Neural progenitor cell (in vitro differentiated cells): ENCODE measurements at regions not wholly inside any gene's neighbourhood (a gene's known extent, or its start where the extent isn't known, plus 50 kb on each side); places are given as distances from the start of the nearest gene placed in this dataset.

Experiments
- DNase-seq: peaks from one replicate; pipeline ENCODE4 v3.0.0-alpha.2; 2016; ENCODE audit warnings: low spot score
- H2AFZ ChIP-seq: fragments of 200-600 bp; sonication (generic); replicated peaks from 2 replicates; pipeline ENCODE4 v1.6.1; 2016; ENCODE audit warnings: antibody characterized with exemption
- H3F3A ChIP-seq: fragments of 200-600 bp; sonication (generic); 2 replicates; pipeline ENCODE4 v1.6.1; 2016; ENCODE audit warnings: antibody characterized with exemption, low read depth
- H3K27ac ChIP-seq: fragments of 200-600 bp; sonication (generic); 2 replicates; pipeline ENCODE4 v1.5.1; 2016; ENCODE audit warnings: mild to moderate bottlenecking
- H3K27me3 ChIP-seq: fragments of 200-600 bp; sonication (generic); 2 replicates; pipeline ENCODE4 v1.6.1; 2016; ENCODE audit warnings: mild to moderate bottlenecking, moderate library complexity
- H3K36me3 ChIP-seq: fragments of 200-600 bp; sonication (generic); 2 replicates; pipeline ENCODE4 v1.5.1; 2016
- H3K4me1 ChIP-seq: fragments of 200-600 bp; sonication (generic); 2 replicates; pipeline ENCODE4 v1.6.1; 2016; ENCODE audit warnings: mixed run types
- H3K4me2 ChIP-seq: fragments of 200-600 bp; sonication (generic); 2 replicates; pipeline ENCODE4 v1.6.1; 2016
- H3K4me3 ChIP-seq: fragments of 200-600 bp; sonication (generic); 2 replicates; pipeline ENCODE4 v1.5.1; 2016
- H3K79me2 ChIP-seq: fragments of 200-600 bp; sonication (generic); 2 replicates; pipeline ENCODE4 v1.6.1; 2016; ENCODE audit warnings: low read depth
- H3K9ac ChIP-seq: fragments of 200-600 bp; sonication (generic); 2 replicates; pipeline ENCODE4 v1.6.1; 2016
- H3K9me3 ChIP-seq: fragments of 200-600 bp; sonication (generic); 2 replicates; pipeline ENCODE4 v1.5.1; 2016; ENCODE audit warnings: low read depth
- H4K20me1 ChIP-seq: fragments of 200-600 bp; sonication (generic); 2 replicates; pipeline ENCODE4 v1.6.1; 2016; ENCODE audit warnings: low read depth
- H3K27ac Mint-ChIP-seq: 3 replicates; pipeline ENCODE4 v1.8.0; 2021; ENCODE audit warnings: mixed read lengths
- H3K27me3 Mint-ChIP-seq: 2 replicates; pipeline ENCODE4 v1.8.0; 2022; ENCODE audit warnings: low read depth, mild to moderate bottlenecking, inconsistent platforms, moderate library complexity, mixed read lengths; ENCODE audit not compliant: insufficient read depth
- H3K36me3 Mint-ChIP-seq: 3 replicates; pipeline ENCODE4 v1.8.0; 2021; ENCODE audit warnings: mixed read lengths
- H3K4me1 Mint-ChIP-seq: 3 replicates; pipeline ENCODE4 v1.8.0; 2021; ENCODE audit warnings: mixed read lengths
- H3K4me3 Mint-ChIP-seq: 3 replicates; pipeline ENCODE4 v1.8.0; 2021; ENCODE audit warnings: mild to moderate bottlenecking, moderate library complexity, mixed read lengths
- H3K9me3 Mint-ChIP-seq: 3 replicates; pipeline ENCODE4 v1.8.0; 2020; ENCODE audit warnings: mixed read lengths
- EZH2 ChIP-seq: fragments of 200-600 bp; sonication (generic); IDR thresholded peaks from 2 replicates; pipeline ENCODE4 v1.6.1; 2017; ENCODE audit warnings: antibody characterized with exemption, mild to moderate bottlenecking, moderate library complexity
- EZH2phosphoT487 ChIP-seq: fragments of 200-600 bp; sonication (generic); IDR thresholded peaks from 2 replicates; pipeline ENCODE4 v1.6.1; 2017; ENCODE audit warnings: antibody characterized with exemption
- TF ChIP-seq, protein P1 (sequence below): fragments of 200-600 bp; sonication (generic); IDR thresholded peaks from 2 replicates; pipeline ENCODE4 v1.5.1; 2017; ENCODE audit warnings: antibody characterized with exemption, mild to moderate bottlenecking

DNA sequence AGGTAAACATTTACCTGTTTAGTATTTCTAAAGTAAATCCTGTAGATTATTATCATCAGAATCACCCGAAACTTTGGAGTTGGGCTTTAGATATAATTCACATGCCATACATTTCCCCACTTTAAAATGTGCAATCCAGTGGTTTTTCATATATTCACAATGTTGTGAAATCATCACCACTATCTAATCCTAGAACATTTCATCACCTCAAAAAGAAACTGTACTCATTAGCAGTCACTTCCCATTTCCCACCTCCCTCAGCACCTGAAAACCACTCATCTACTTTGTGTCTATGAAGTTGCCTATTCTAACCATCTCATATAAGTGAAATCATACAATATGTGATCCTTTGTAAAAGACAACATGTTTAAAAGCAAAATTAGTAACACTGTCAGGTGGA, 182.6 kb downstream of the FZD1 start:
- Histone ChIP-seq H4K20me1 (no peaks in the 10 kb centered on the region), H3K27me3 (no peaks in the 10 kb centered on the region), H3K36me3 (no peaks in the 10 kb centered on the region), H2AFZ (no peak overlapping the region), H3K79me2 (no peaks in the 10 kb centered on the region), H3K9ac (no peak overlapping the region), H3F3A (no peaks in the 10 kb centered on the region), H3K4me3 (no peak overlapping the region), H3K9me3 (peaks cover 4% of the 10 kb centered on the region), H3K4me2 (no peak overlapping the region), H3K27ac (no peak overlapping the region), H3K4me1 (no peaks in the 10 kb centered on the region)
- TF ChIP-seq EZH2 (no peak), EZH2phosphoT487 (no peak)
- TF ChIP-seq, protein P1, sequence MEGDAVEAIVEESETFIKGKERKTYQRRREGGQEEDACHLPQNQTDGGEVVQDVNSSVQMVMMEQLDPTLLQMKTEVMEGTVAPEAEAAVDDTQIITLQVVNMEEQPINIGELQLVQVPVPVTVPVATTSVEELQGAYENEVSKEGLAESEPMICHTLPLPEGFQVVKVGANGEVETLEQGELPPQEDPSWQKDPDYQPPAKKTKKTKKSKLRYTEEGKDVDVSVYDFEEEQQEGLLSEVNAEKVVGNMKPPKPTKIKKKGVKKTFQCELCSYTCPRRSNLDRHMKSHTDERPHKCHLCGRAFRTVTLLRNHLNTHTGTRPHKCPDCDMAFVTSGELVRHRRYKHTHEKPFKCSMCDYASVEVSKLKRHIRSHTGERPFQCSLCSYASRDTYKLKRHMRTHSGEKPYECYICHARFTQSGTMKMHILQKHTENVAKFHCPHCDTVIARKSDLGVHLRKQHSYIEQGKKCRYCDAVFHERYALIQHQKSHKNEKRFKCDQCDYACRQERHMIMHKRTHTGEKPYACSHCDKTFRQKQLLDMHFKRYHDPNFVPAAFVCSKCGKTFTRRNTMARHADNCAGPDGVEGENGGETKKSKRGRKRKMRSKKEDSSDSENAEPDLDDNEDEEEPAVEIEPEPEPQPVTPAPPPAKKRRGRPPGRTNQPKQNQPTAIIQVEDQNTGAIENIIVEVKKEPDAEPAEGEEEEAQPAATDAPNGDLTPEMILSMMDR = no peak
- H3K4me3 Mint-ChIP-seq = no peak overlapping the region
- H3K9me3 Mint-ChIP-seq = peaks cover 12% of the 10 kb centered on the region
- peaks cover 2% of the 10 kb centered on the region for H3K36me3 Mint-ChIP-seq
- no peak for DNase-seq
- no peaks in the 10 kb centered on the region for H3K4me1 Mint-ChIP-seq
- no peak overlapping the region for H3K27ac Mint-ChIP-seq
- H3K27me3 Mint-ChIP-seq = peaks cover 3% of the 10 kb centered on the region

DNA sequence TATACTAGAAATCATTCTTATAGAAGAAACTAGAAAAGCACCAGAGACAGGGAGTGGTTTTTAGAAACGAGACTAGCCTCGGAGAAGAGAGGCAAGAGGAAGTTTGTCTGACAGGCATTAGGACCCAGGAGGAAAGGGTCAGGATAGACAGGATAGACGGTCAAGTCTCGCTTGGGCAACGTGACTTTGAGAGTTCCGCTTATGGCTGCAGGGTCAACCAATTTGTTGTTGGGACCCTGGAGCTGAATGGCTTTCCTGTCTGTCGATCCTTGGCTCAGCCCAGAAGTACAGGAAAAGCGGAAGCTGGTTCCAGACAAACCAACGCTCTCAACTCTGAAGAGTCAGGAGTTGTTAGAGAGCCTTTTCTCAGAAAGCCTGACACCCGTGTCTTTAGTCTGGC, 191.2 kb downstream of the FZD1 start:
- Mint-ChIP-seq H3K27me3 (peaks cover 5% of the 10 kb centered on the region), H3K36me3 (no peaks in the 10 kb centered on the region), H3K9me3 (peaks cover 18% of the 10 kb centered on the region), H3K4me3 (no peak overlapping the region), H3K4me1 (no peaks in the 10 kb centered on the region), H3K27ac (no peak overlapping the region)
- no peak overlapping the region for H3K27ac ChIP-seq
- no peaks in the 10 kb centered on the region for H3K79me2 ChIP-seq
- H3F3A ChIP-seq = no peaks in the 10 kb centered on the region
- no peak overlapping the region for H3K4me2 ChIP-seq
- DNase-seq = no peak
- no peaks in the 10 kb centered on the region for H3K36me3 ChIP-seq
- H3K27me3 ChIP-seq = no peaks in the 10 kb centered on the region
- no peak for TF ChIP-seq EZH2
- TF ChIP-seq EZH2phosphoT487 = no peak
- TF ChIP-seq, protein P1 = no peak
- no peak overlapping the region for H2AFZ ChIP-seq
- no peak overlapping the region for H3K4me3 ChIP-seq
- H3K9me3 ChIP-seq = peaks cover 3% of the 10 kb centered on the region
- no peak overlapping the region for H3K9ac ChIP-seq
- H4K20me1 ChIP-seq = no peaks in the 10 kb centered on the region
- H3K4me1 ChIP-seq = no peaks in the 10 kb centered on the region

DNA sequence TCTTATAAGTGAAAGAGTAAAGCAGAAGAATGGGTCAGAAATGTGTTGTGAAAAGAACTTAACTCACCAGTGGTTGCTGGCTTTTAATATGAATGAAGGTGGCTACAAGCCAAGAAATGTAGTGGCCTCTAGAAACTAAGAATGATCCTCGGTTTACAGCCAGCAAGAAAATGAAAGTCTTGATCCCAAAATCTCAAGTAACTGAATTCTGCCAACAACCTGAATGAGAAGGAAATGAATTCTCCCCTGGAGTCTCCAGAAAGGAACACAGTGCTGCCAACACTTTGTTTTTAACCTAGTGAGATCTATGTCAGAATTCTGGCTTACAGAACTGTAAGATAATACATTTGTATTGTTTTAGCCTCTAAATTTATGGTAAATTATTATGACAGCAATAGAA, 193.0 kb downstream of the FZD1 start:
- no peaks in the 10 kb centered on the region for H3K79me2 ChIP-seq
- H3K27me3 ChIP-seq = no peaks in the 10 kb centered on the region
- TF ChIP-seq EZH2 = no peak
- Mint-ChIP-seq H3K36me3 (no peaks in the 10 kb centered on the region), H3K27ac (no peak overlapping the region), H3K4me1 (no peaks in the 10 kb centered on the region), H3K9me3 (peaks cover 18% of the 10 kb centered on the region), H3K27me3 (peaks cover 5% of the 10 kb centered on the region), H3K4me3 (no peak overlapping the region)
- no peaks in the 10 kb centered on the region for H3K4me1 ChIP-seq
- no peak overlapping the region for H2AFZ ChIP-seq
- no peak overlapping the region for H3K27ac ChIP-seq
- no peak overlapping the region for H3K4me3 ChIP-seq
- no peak overlapping the region for H3K9ac ChIP-seq
- H4K20me1 ChIP-seq = no peaks in the 10 kb centered on the region
- H3K4me2 ChIP-seq = no peak overlapping the region
- H3K36me3 ChIP-seq = no peaks in the 10 kb centered on the region
- H3F3A ChIP-seq = no peaks in the 10 kb centered on the region
- H3K9me3 ChIP-seq = peaks cover 3% of the 10 kb centered on the region
- DNase-seq = no peak

DNA sequence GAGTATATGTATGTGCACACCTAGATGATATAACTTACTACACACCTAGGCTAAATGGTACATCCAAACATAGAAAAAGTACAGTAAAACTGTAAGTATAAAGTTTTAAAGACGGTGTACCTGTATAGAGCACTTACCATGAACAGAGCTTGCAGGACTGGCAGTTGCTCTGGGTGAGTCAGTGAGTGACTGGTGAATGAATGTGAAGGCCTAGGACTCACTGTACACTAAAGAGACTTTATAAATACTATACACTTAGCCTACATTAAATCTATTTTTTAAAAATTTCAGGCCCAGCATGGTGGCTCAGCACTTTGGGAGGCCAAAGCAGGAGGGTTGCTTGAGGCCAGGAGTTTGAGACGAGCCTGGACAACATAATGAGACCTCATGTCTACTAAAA, 195.3 kb downstream of the FZD1 start:
- no peaks in the 10 kb centered on the region for H3F3A ChIP-seq
- H3K27ac ChIP-seq = no peak overlapping the region
- no peaks in the 10 kb centered on the region for H3K36me3 ChIP-seq
- H3K9me3 ChIP-seq = peaks cover 3% of the 10 kb centered on the region
- Mint-ChIP-seq H3K4me1 (no peaks in the 10 kb centered on the region), H3K36me3 (no peaks in the 10 kb centered on the region), H3K4me3 (no peak overlapping the region), H3K27me3 (peaks cover 5% of the 10 kb centered on the region), H3K27ac (no peak overlapping the region), H3K9me3 (peaks cover 18% of the 10 kb centered on the region)
- H3K9ac ChIP-seq = no peak overlapping the region
- no peak for TF ChIP-seq EZH2
- TF ChIP-seq EZH2phosphoT487 = no peak
- TF ChIP-seq, protein P1 = no peak
- DNase-seq = no peak
- H3K4me2 ChIP-seq = no peak overlapping the region
- no peak overlapping the region for H3K4me3 ChIP-seq
- H3K27me3 ChIP-seq = no peaks in the 10 kb centered on the region
- H4K20me1 ChIP-seq = no peaks in the 10 kb centered on the region
- no peaks in the 10 kb centered on the region for H3K79me2 ChIP-seq
- no peak overlapping the region for H2AFZ ChIP-seq
- H3K4me1 ChIP-seq = no peaks in the 10 kb centered on the region
